Fibroblast of lung (primary cell): ENCODE measurements at regions not wholly inside any gene's neighbourhood (a gene's known extent, or its start where the extent isn't known, plus 50 kb on each side); places are given as distances from the start of the nearest gene placed in this dataset.

Source experiments
- EZH2 ChIP-seq: IDR thresholded peaks from 2 replicates; pipeline ENCODE4 v1.5.1; 2012; ENCODE audit warnings: low read length, control low read depth, mild to moderate bottlenecking; ENCODE audit errors: missing control alignments
- TF ChIP-seq, protein P1 (sequence below), 2 donors: IDR thresholded peaks in 1 of 2; conservative IDR thresholded peaks in 1 of 2; 1 replicate in 1 of 2; 2 replicates in 1 of 2; pipeline ENCODE4 v1.5.1; 2011 to 2012; ENCODE audit warnings: low read length in 2 of 2, control low read depth in 1 of 2, inconsistent platforms in 1 of 2, low read depth in 1 of 2, mild to moderate bottlenecking in 1 of 2

- TF ChIP-seq, protein P1, sequence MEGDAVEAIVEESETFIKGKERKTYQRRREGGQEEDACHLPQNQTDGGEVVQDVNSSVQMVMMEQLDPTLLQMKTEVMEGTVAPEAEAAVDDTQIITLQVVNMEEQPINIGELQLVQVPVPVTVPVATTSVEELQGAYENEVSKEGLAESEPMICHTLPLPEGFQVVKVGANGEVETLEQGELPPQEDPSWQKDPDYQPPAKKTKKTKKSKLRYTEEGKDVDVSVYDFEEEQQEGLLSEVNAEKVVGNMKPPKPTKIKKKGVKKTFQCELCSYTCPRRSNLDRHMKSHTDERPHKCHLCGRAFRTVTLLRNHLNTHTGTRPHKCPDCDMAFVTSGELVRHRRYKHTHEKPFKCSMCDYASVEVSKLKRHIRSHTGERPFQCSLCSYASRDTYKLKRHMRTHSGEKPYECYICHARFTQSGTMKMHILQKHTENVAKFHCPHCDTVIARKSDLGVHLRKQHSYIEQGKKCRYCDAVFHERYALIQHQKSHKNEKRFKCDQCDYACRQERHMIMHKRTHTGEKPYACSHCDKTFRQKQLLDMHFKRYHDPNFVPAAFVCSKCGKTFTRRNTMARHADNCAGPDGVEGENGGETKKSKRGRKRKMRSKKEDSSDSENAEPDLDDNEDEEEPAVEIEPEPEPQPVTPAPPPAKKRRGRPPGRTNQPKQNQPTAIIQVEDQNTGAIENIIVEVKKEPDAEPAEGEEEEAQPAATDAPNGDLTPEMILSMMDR (conservative IDR thresholded peaks at IDR 0.05 in 1 of 2, IDR thresholded peaks at IDR 0.05 in 1 of 2; ENCODE audit: low read depth in 1 of 2, low read length in 2 of 2) = no peak
- no peak for TF ChIP-seq EZH2
Observed at GRCh38 chr9:20253635-20254034, 368.7 kb downstream of the MLLT3 start.
